HepG2 (cell line): ENCODE measurements at regions not wholly inside any gene's neighbourhood (a gene's known extent, or its start where the extent isn't known, plus 50 kb on each side); places are given as distances from the start of the nearest gene placed in this dataset.
A peak's percentile ranks its signal among the peaks of the same experiment; 100 is the strongest.

Source experiments
- ATAC-seq: fragments of 200-7000 bp; cut with Tn5 transposase; 3 replicates; pipeline ENCODE4 v1.9.1; 2020; ENCODE audit warnings: mild to moderate bottlenecking, moderate library complexity
- BruUV-seq: library from RNA; stranded (reverse); fragments of 400-500 nt; replicated peaks from 2 replicates; lab custom pipeline; 2021; lab: Mats Ljungman, UMichigan
- CTCF ChIA-PET: fragments of 300-600 bp; formaldehyde crosslinking; extraction: SDS; loops from one replicate; lab custom pipeline; 2021; ENCODE audit warnings: low total read pairs, inconsistent platforms, low intra/inter-chr PET ratio; lab: Yijun Ruan, JAX
- POLR2A ChIA-PET: fragments of 350-600 bp; sonication (Branson Sonifier 250); formaldehyde crosslinking; loops from one replicate; lab custom pipeline; 2020; ENCODE audit warnings: antibody characterized with exemption, inconsistent platforms; lab: Yijun Ruan, JAX
- DNase-seq: peaks from one replicate; pipeline ENCODE4 v3.0.0-alpha.2; 2015; ENCODE audit warnings: low spot score
- FAIRE-seq: peaks from 3 replicates; lab custom pipeline; 2011; peaks lifted over from hg19 to GRCh38; lab: Jason Lieb, UNC
- H2AFZ ChIP-seq: one replicate; pipeline ENCODE4 v1.6.1; 2011; ENCODE audit warnings: low read length, inconsistent platforms
- H3K27ac ChIP-seq: fragments of 300-600 bp; 3 replicates; pipeline ENCODE4 v1.8.0; 2011; ENCODE audit warnings: mixed run types, mild to moderate bottlenecking, mixed read lengths, low read length, inconsistent platforms; ENCODE audit not compliant: insufficient read depth; ENCODE audit errors: extremely low read length
- H3K27me3 ChIP-seq, 2 experiments: fragments of 200-600 bp in 1 of 2; 2 replicates in 1 of 2; 3 replicates in 1 of 2; pipeline versions ENCODE4 v1.6.0 to v1.8.0; 2011; ENCODE audit warnings: low read length in 2 of 2, mild to moderate bottlenecking in 2 of 2, moderate library complexity in 2 of 2, inconsistent platforms in 1 of 2; ENCODE audit not compliant: insufficient read depth in 2 of 2, control insufficient read depth in 1 of 2
- H3K36me3 ChIP-seq, 2 experiments: fragments of 200-600 bp in 1 of 2; replicated peaks in 1 of 2; 2 replicates in 1 of 2; 3 replicates in 1 of 2; pipeline versions ENCODE4 v1.5.1 to v1.8.0; 2011; ENCODE audit warnings: low read length in 2 of 2, inconsistent platforms in 1 of 2; ENCODE audit not compliant: insufficient read depth in 2 of 2, control insufficient read depth in 1 of 2
- H3K4me1 ChIP-seq: 2 replicates; pipeline ENCODE4 v1.5.1; 2012; ENCODE audit warnings: low read length, inconsistent platforms; ENCODE audit not compliant: insufficient read depth
- H3K4me2 ChIP-seq: 2 replicates; pipeline ENCODE4 v1.6.0; 2011; ENCODE audit warnings: low read depth, low read length, inconsistent platforms
- H3K4me3 ChIP-seq, 3 experiments: fragments of 200-600 bp in 1 of 3; sonication (generic), shearing (Covaris generic) in 1 of 3; replicated peaks in 1 of 3; 2 replicates each; pipeline ENCODE4 v1.5.1; 2011 to 2016; ENCODE audit warnings: low read length in 3 of 3, inconsistent platforms in 2 of 3, low read depth in 2 of 3, mild to moderate bottlenecking in 2 of 3, control low read depth in 1 of 3, mixed read lengths in 1 of 3; ENCODE audit not compliant: insufficient read depth in 1 of 3
- H3K79me2 ChIP-seq: one replicate; pipeline ENCODE4 v1.6.1; 2011; ENCODE audit warnings: low read length, inconsistent platforms; ENCODE audit not compliant: insufficient read depth
- H3K9ac ChIP-seq: 2 replicates; pipeline ENCODE4 v1.6.0; 2011; ENCODE audit warnings: mild to moderate bottlenecking, low read depth, low read length, inconsistent platforms; ENCODE audit not compliant: insufficient read depth
- H3K9me3 ChIP-seq: 2 replicates; pipeline ENCODE4 v1.5.1; 2012; ENCODE audit warnings: mild to moderate bottlenecking, low read length
- H4K20me1 ChIP-seq: 2 replicates; pipeline ENCODE4 v1.6.0; 2011; ENCODE audit warnings: inconsistent platforms, mild to moderate bottlenecking, low read length, moderate library complexity; ENCODE audit not compliant: insufficient read depth
- CCDC6 ChIP-seq: sonication (generic); formaldehyde crosslinking; IDR thresholded peaks from 2 replicates; pipeline ENCODE4 v1.8.1; 2022; ENCODE audit warnings: mild to moderate bottlenecking, missing genetic modification reagents, moderate library complexity
- CSRNP1 ChIP-seq: sonication (generic); formaldehyde crosslinking; IDR thresholded peaks from 2 replicates; pipeline ENCODE4 v1.8.1; 2023; ENCODE audit warnings: mild to moderate bottlenecking, missing genetic modification reagents
- MAFF ChIP-seq: IDR thresholded peaks from 2 replicates; pipeline ENCODE4 v1.6.1; 2011; ENCODE audit warnings: low read depth, low read length, improper control_type of control experiment
- MAFK ChIP-seq, 2 experiments: IDR thresholded peaks in 1 of 2; conservative IDR thresholded peaks in 1 of 2; 2 replicates each; pipeline ENCODE4 v1.6.1; 2011; ENCODE audit warnings: improper control_type of control experiment in 2 of 2, low read length in 2 of 2
- PHF20 ChIP-seq: sonication (generic); formaldehyde crosslinking; IDR thresholded peaks from 2 replicates; pipeline ENCODE4 v1.5.0; 2020; ENCODE audit warnings: mild to moderate bottlenecking, missing genetic modification reagents
- RNF2 ChIP-seq: fragments of 450-650 bp; conservative IDR thresholded peaks from 2 replicates; pipeline ENCODE4 v1.6.1; 2016; ENCODE audit warnings: low read depth
- SMAD9 ChIP-seq: sonication (generic); formaldehyde crosslinking; IDR thresholded peaks from 2 replicates; pipeline ENCODE4 v1.5.1; 2020; ENCODE audit warnings: mild to moderate bottlenecking, missing genetic modification reagents
- STAT5B ChIP-seq: sonication (generic); formaldehyde crosslinking; IDR thresholded peaks from 2 replicates; pipeline ENCODE4 v1.4.0; 2020; ENCODE audit warnings: missing genetic modification reagents
- ZBTB38 ChIP-seq: sonication (generic); formaldehyde crosslinking; IDR thresholded peaks from 2 replicates; pipeline ENCODE4 v1.5.1; 2020; ENCODE audit warnings: mild to moderate bottlenecking, missing genetic modification reagents
- ZNF282 ChIP-seq: fragments of 450-650 bp; IDR thresholded peaks from 2 replicates; pipeline ENCODE4 v1.6.1; 2018; ENCODE audit not compliant: partially characterized antibody
- ZNF558 ChIP-seq: sonication (generic); formaldehyde crosslinking; IDR thresholded peaks from 2 replicates; pipeline ENCODE4 v1.9.0; 2022; ENCODE audit warnings: mild to moderate bottlenecking, missing genetic modification reagents, borderline replicate concordance
- ZNF570 ChIP-seq: sonication (generic); formaldehyde crosslinking; IDR thresholded peaks from 2 replicates; pipeline ENCODE4 v1.4.0; 2020; ENCODE audit warnings: mild to moderate bottlenecking, missing genetic modification reagents, borderline replicate concordance
- ZNF770 ChIP-seq: sonication (generic); formaldehyde crosslinking; IDR thresholded peaks from 2 replicates; pipeline ENCODE4 v1.5.0; 2020; ENCODE audit warnings: mild to moderate bottlenecking, missing genetic modification reagents
- ZNF777 ChIP-seq: sonication (generic); formaldehyde crosslinking; IDR thresholded peaks from 2 replicates; pipeline ENCODE4 v1.4.0; 2020; ENCODE audit warnings: missing genetic modification reagents
- WGBS: methylation state at CpG from one replicate; pipeline ENCODE4 v1.1.6; 2017; ENCODE audit warnings: low lambda C conversion rate; 5-methylcytosine and 5-hydroxymethylcytosine counted together
- in situ Hi-C: cut with HindIII; loops from 2 replicates; pipeline ENCODE4 v1.10.0; 2017; ENCODE audit warnings: low pct_unique_long_range_greater_than_20kb; ENCODE audit not compliant: extremely low pct_ligation_motif_present
- intact Hi-C: fragments of 100-400 bp; cut with micrococcal nuclease; formaldehyde crosslinking; loops from one replicate; pipeline ENCODE4 v1.10.0; 2022; ENCODE audit not compliant: unreplicated experiment

GRCh38 chr17:55829995-55830612, 79.3 kb downstream of the PCTP start:
- Histone ChIP-seq H3K4me1 (no peaks in the 10 kb centered on the region), H3K9ac (no peak overlapping the region), H3K79me2 (no peaks in the 10 kb centered on the region), H3K27me3 (peaks cover 0 to 8% of the 10 kb centered on the region in 2 experiments; a peak in 1 of 5 replicates), H3K36me3 (no peaks in the 10 kb centered on the region), H3K4me2 (no peak overlapping the region), H3K9me3 (no peaks in the 10 kb centered on the region), H2AFZ (no peak overlapping the region), H3K4me3 (no peak overlapping the region), H3K27ac (no peak overlapping the region), H4K20me1 (no peaks in the 10 kb centered on the region)
- WGBS: 23% methylated on average over 6 of the region's 6 CpGs
- intact Hi-C loops: no loop called here
- no peak for TF ChIP-seq ZBTB38 (CRISPR knock-in tag)
- TF ChIP-seq RNF2: no peak
- peak; percentile 97 for TF ChIP-seq MAFF
- peak; percentile 95 to 98 for TF ChIP-seq MAFK (conservative IDR thresholded peaks at IDR 0.05 in 1 of 2, IDR thresholded peaks at IDR 0.05 in 1 of 2; ENCODE audit: low read length in 2 of 2)
- ATAC-seq: no peak
- in situ Hi-C loops: no loop called here
- no peak for FAIRE-seq
- no TSS peak for BruUV-seq
- POLR2A ChIA-PET: no interaction called here
- CTCF ChIA-PET: no interaction called here
- DNase-seq: no peak

GRCh38 chr17:55830699-55831471, 80.0 kb downstream of the PCTP start:
- Histone ChIP-seq H3K36me3 (no peaks in the 10 kb centered on the region), H3K9ac (no peak overlapping the region), H3K27me3 (peaks cover 0 to 8% of the 10 kb centered on the region in 2 experiments; a peak in 1 of 5 replicates), H2AFZ (no peak overlapping the region), H3K4me2 (no peak overlapping the region)
- in situ Hi-C loops: no loop called here
- ATAC-seq: no peak
- POLR2A ChIA-PET: no interaction called here
- intact Hi-C loops: no loop called here
- FAIRE-seq: no peak
- CTCF ChIA-PET: no interaction called here
- DNase-seq: no peak
- TF ChIP-seq CCDC6 (CRISPR knock-in tag): no peak
- no peak for TF ChIP-seq STAT5B (CRISPR knock-in tag)
- no peak for TF ChIP-seq SMAD9
- no peak for TF ChIP-seq ZNF770
- no peak for TF ChIP-seq PHF20 (CRISPR knock-in tag)
- TF ChIP-seq ZNF282: no peak
- no peak for TF ChIP-seq ZNF558 (CRISPR knock-in tag)
- no peak for TF ChIP-seq ZNF570
- no peak for TF ChIP-seq ZNF777 (CRISPR knock-in tag)
- no peak for TF ChIP-seq CSRNP1 (CRISPR knock-in tag)
- TF ChIP-seq, all 625 proteins: peak for 0
- 41% methylated on average over 10 of the region's 10 CpGs for WGBS
- Histone ChIP-seq H3K4me1 (no peaks in the 10 kb centered on the region), H3K4me3 (no peak overlapping the region), H4K20me1 (no peaks in the 10 kb centered on the region), H3K9me3 (no peaks in the 10 kb centered on the region), H3K27ac (no peak overlapping the region), H3K79me2 (no peaks in the 10 kb centered on the region)
- no TSS peak for BruUV-seq
